Activated naive CD4-positive, alpha-beta T cell treated with anti-CD3 and anti-CD28 coated beads, Interleukin-2, amount 50 U/mL, for 72 hours (primary cell): ENCODE measurements at regions not wholly inside any gene's neighbourhood (a gene's known extent, or its start where the extent isn't known, plus 50 kb on each side); places are given as distances from the start of the nearest gene placed in this dataset.
"Not testable (repeated sequence)": the region's sequence is repeated elsewhere in the genome, so short reads cannot be mapped to it uniquely, and the experiment has no call there.

Source experiments
- ATAC-seq, 2 donors: fragments of 150-1000 bp; cut with Tn5 transposase; 2 replicates each; pipeline ENCODE4 v1.10.0; 2021; ENCODE audit warnings: mild to moderate bottlenecking in 2 of 2, moderate library complexity in 2 of 2
- DNase-seq, 2 donors: peaks; one replicate each; pipeline ENCODE4 v3.0.0; 2021 to 2022; ENCODE audit warnings: low spot score in 2 of 2
- H3K27ac Mint-ChIP-seq, 2 donors: one replicate each; pipeline ENCODE4 v1.8.0; 2022; ENCODE audit warnings: mild to moderate bottlenecking in 2 of 2, mixed read lengths in 2 of 2
- H3K36me3 Mint-ChIP-seq, 2 donors: one replicate each; pipeline ENCODE4 v1.8.0; 2022; ENCODE audit warnings: mixed read lengths in 2 of 2
- H3K9me3 Mint-ChIP-seq, 2 donors: one replicate each; pipeline ENCODE4 v1.8.0; 2022; ENCODE audit warnings: mixed read lengths in 2 of 2

DNA sequence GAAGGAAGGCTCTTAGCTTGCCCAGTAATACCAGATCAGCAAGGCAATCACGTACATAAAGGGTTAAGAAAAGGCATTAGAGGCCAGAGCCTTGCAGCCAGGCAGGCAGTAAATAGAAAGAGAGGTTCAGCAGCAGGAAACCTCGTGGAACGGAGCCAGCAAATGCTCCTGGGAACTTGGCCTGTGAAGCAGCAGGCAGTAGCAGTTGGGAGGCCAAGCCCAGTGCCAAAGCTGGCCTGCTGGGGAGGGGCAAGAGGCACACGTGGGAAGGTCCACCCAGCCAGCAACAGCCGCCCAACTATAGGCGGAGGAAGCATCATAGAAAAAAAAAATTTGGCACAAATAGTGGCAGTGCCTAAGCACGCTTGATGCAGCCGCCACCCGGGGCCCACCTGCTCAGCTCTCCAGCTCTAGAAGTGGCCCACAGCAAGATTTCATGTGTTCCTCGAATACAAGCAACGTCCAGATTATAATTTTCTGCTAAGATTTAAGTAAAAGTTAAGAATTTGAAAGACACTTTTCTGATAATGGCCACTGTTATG is 2339.5 kb downstream of the TP53TG3F start:
- peaks cover 28 to 32% of the 10 kb centered on the region in 2 donors for H3K9me3 Mint-ChIP-seq
- ATAC-seq (no peak), DNase-seq (no peak)
- H3K27ac Mint-ChIP-seq: peak overlapping the region in 1 of 2 donors; percentile 27
- H3K36me3 Mint-ChIP-seq: peaks cover 0 to 23% of the 10 kb centered on the region in 2 donors

DNA sequence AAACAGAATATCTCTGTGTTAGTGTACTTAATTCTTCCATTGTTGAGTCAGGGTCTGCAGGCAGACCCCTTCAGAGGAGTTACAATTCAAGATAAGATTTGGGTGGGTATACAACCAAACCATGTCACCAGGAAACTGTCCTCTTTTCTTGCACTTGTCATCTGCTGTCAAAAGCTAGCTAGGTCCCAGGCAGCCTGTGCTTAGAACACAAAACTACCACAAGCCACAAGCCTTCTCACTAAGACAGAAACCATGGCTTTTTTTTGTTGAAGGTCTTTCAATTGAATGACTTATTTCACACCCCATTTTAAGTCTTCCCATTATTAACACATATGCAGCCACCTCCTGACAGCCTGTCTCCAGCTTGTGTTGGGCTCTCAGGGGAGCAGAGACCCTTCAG is 2345.1 kb downstream of the TP53TG3F start:
- peaks cover 0 to 21% of the 10 kb centered on the region in 2 donors for H3K36me3 Mint-ChIP-seq
- ATAC-seq, H3K27ac Mint-ChIP-seq, DNase-seq: not testable (repeated sequence)
- peaks cover 26 to 28% of the 10 kb centered on the region in 2 donors for H3K9me3 Mint-ChIP-seq

GRCh38 chr16:35823342-35823741 is 2363.9 kb downstream of the TP53TG3F start:
- peaks cover 19 to 26% of the 10 kb centered on the region in 2 donors for H3K9me3 Mint-ChIP-seq
- no peaks in the 10 kb centered on the region for H3K36me3 Mint-ChIP-seq
- no peak for DNase-seq
- no peak for ATAC-seq
- H3K27ac Mint-ChIP-seq: no peak overlapping the region

- Mint-ChIP-seq H3K27ac (no peak overlapping the region), H3K36me3 (peaks cover 0 to 8% of the 10 kb centered on the region in 2 donors), H3K9me3 (peaks cover 17 to 38% of the 10 kb centered on the region in 2 donors)
- ATAC-seq: no peak
- DNase-seq: no peak
These were observed 2382.2 kb downstream of the TP53TG3F start for GRCh38 chr16:35841632-35842031.

DNA sequence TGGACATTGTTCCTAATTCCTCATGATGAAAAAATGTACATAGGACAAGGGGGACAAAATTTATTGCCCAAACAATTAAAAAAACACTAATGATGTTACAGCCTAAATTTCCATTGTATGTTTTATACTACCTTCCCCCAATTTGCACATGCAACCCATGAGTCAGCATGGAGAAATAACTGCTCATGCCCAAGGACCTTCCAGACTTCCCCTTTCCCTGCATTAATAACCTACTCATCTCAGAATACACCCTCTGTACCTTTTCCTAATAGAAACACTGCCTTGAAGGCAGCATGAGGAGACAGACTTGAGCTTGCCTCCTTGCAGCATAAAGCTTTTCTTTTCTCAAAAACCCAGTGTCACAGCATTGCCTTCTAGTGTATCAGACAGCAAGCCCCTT is 2402.8 kb downstream of the TP53TG3F start:
- ATAC-seq (no peak), DNase-seq (no peak)
- H3K36me3 Mint-ChIP-seq: peaks cover 0 to 7% of the 10 kb centered on the region in 2 donors
- H3K27ac Mint-ChIP-seq: no peak overlapping the region
- peaks cover 18 to 22% of the 10 kb centered on the region in 2 donors for H3K9me3 Mint-ChIP-seq

GRCh38 chr16:35868630-35869029 is 2409.2 kb downstream of the TP53TG3F start:
- Mint-ChIP-seq H3K27ac (no peak overlapping the region), H3K36me3 (no peaks in the 10 kb centered on the region), H3K9me3 (peaks cover 30 to 37% of the 10 kb centered on the region in 2 donors)
- no peak for DNase-seq
- ATAC-seq: no peak

DNA sequence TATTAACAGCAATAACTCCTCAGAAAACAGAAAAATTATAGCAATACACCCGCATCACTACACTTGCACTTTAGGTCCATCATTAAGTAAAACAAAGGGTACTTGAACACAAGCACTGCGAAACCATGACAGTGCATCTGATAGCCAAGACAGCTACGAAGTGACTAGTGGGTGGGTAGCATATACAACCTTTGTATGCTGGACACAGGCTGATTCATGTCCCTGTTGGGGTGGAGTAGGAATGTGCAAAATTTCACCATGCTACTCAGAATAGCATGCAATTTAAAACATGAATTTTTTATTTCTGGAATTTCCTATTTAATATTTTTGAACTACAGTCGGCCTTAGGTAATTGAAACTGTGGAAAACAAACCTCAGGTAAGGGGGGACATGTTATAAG is 2414.1 kb downstream of the TP53TG3F start:
- Mint-ChIP-seq H3K9me3 (peaks cover 31 to 38% of the 10 kb centered on the region in 2 donors), H3K36me3 (peaks cover 0 to 2% of the 10 kb centered on the region in 2 donors), H3K27ac (no peak overlapping the region)
- ATAC-seq (no peak), DNase-seq (no peak)

DNA sequence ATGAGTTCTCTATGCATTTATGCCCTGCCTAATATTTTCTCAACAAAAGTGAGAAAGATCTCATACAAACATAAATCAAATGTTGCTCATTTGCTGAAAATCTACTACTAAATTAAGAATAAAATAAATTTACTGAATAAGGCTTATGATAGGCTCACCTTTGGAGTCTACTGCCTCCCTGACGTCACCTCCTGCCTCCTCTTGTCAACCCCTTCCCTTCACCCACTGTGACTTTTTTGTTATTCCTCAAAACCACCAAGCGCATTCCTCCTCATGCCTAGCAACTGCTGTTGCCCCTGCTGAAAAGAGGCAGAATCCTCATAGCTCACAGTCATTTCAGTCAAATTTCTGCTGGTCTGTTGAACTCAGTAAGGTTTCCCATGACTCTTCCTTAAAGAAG is 2422.2 kb downstream of the TP53TG3F start:
- Mint-ChIP-seq H3K27ac (no peak overlapping the region), H3K36me3 (peaks cover 0 to 12% of the 10 kb centered on the region in 2 donors), H3K9me3 (peaks cover 31 to 34% of the 10 kb centered on the region in 2 donors)
- ATAC-seq: no peak
- no peak for DNase-seq

GRCh38 chr16:35906440-35906839 is 2447.0 kb downstream of the TP53TG3F start:
- ATAC-seq (no peak), DNase-seq (no peak)
- Mint-ChIP-seq H3K36me3 (peaks cover 33 to 47% of the 10 kb centered on the region in 2 donors), H3K9me3 (peaks cover 56 to 58% of the 10 kb centered on the region in 2 donors), H3K27ac (no peak overlapping the region)

DNA sequence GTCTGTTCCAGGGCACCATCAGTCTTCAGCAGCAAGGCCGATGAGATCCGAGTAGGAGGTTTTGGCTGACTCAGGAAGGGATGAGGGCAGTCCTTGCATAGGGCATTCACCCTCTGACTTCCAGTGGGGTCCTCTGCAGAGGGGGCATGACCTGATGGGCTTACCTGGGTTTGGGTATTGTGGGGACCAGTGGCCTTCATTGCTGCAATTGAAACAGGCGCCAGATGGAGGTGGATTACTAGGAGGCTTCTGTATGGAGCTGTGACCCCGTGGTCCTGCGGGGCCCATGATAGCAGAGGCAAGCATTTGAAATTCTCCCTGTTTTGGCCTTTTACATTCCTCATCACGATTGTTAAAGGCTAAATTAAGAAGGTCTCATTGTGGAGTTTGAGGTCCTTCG is 2448.7 kb downstream of the TP53TG3F start:
- Mint-ChIP-seq H3K27ac (no peak overlapping the region), H3K36me3 (peaks cover 33 to 47% of the 10 kb centered on the region in 2 donors), H3K9me3 (peaks cover 57 to 61% of the 10 kb centered on the region in 2 donors)
- no peak for ATAC-seq
- DNase-seq: no peak

GRCh38 chr16:35908942-35909341 is 2449.5 kb downstream of the TP53TG3F start:
- no peak overlapping the region for H3K27ac Mint-ChIP-seq
- DNase-seq (peak in 1 of 2 donors; percentile 7), ATAC-seq (no peak)
- H3K36me3 Mint-ChIP-seq: peaks cover 33 to 53% of the 10 kb centered on the region in 2 donors
- H3K9me3 Mint-ChIP-seq: peaks cover 54 to 58% of the 10 kb centered on the region in 2 donors

DNA sequence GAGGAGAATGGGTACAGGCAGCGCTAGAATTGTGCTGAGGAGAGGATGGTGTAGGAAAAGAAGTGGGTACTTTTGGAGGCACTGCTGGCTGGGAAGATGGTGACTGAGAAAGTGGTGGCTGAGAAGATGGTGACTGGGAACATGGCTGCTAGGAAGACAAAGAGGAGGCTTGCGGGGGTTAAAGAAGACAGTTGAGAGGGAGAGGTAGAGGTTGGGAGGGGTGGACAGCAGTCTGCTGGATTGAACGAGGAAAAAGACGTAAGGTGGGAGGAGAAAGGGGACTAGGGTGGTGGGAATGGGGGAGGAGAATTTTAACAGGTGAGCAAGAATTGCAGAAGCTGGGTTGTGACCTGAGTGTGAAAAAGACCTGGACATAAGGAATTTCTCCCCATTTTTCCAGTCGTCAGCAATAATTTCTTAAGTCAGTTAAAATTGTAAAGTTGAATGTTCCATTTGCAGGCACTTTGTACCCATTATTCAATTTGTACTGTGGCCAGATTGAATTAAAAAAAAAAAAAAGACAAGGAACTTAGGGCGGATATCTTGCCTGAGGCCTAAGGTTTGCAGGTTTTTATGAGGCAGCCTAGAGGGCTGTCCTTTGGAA is 2450.0 kb downstream of the TP53TG3F start:
- H3K9me3 Mint-ChIP-seq: peaks cover 55 to 56% of the 10 kb centered on the region in 2 donors

GRCh38 chr16:35910409-35910808 is 2451.0 kb downstream of the TP53TG3F start:
- no peak overlapping the region for H3K27ac Mint-ChIP-seq
- ATAC-seq (no peak), DNase-seq (no peak)
- H3K36me3 Mint-ChIP-seq: peaks cover 29 to 45% of the 10 kb centered on the region in 2 donors
- peaks cover 48% of the 10 kb centered on the region in 2 donors for H3K9me3 Mint-ChIP-seq

More for the DNA sequence above, 2450.0 kb downstream of the TP53TG3F start:
- Mint-ChIP-seq H3K36me3 (peaks cover 33 to 54% of the 10 kb centered on the region in 2 donors), H3K27ac (no peak overlapping the region)
- no peak for DNase-seq
- no peak for ATAC-seq

DNA sequence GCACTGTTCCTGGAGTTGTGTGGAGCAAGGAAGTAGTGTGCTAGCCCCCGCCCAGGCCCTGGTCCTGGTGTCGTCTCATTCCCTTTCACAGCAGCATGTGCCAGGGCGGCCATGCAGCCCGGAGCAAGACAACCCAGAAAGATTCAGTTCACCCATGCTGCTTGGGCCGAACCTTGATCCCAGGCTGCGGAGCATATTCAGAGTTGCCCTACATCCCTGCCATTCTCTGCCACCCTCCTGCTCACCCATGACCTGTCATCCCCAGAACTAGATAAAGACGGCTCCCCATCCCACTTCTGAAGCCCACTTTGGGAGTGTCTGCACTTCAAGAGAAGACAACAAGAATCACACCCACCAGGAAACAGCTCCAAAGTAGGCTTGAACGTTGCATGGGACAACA is 2452.5 kb downstream of the TP53TG3F start:
- ATAC-seq (no peak), DNase-seq (no peak)
- H3K9me3 Mint-ChIP-seq: peaks cover 35 to 36% of the 10 kb centered on the region in 2 donors
- peaks cover 16 to 30% of the 10 kb centered on the region in 2 donors for H3K36me3 Mint-ChIP-seq
- no peak overlapping the region for H3K27ac Mint-ChIP-seq

GRCh38 chr16:35931722-35932121 is 2472.3 kb downstream of the TP53TG3F start:
- H3K9me3 Mint-ChIP-seq: peaks cover 6 to 7% of the 10 kb centered on the region in 2 donors
- ATAC-seq (no peak), DNase-seq (no peak)
- no peak overlapping the region for H3K27ac Mint-ChIP-seq
- peaks cover 9 to 14% of the 10 kb centered on the region in 2 donors for H3K36me3 Mint-ChIP-seq
